SK-N-SH (cell line): ENCODE measurements at regions not wholly inside any gene's neighbourhood (a gene's known extent, or its start where the extent isn't known, plus 50 kb on each side); places are given as distances from the start of the nearest gene placed in this dataset.

Experiments used
- CTCF ChIA-PET: fragments of 300-600, 350-600 bp; formaldehyde crosslinking; extraction: SDS; loops from one replicate; lab custom pipeline; 2021; lab: Yijun Ruan, JAX
- POLR2A ChIA-PET: fragments of 350-600 bp; sonication (Branson Sonifier 250); formaldehyde crosslinking; extraction: SDS; loops from one replicate; lab custom pipeline; 2020; ENCODE audit warnings: antibody characterized with exemption, inconsistent platforms; lab: Yijun Ruan, JAX
- DNase-seq: peaks from one replicate; pipeline ENCODE4 v3.0.0; 2012
- H2AFZ ChIP-seq: fragments of 200-600 bp; sonication (generic); 2 replicates; pipeline ENCODE4 v1.8.1; 2016; ENCODE audit warnings: antibody characterized with exemption, mild to moderate bottlenecking, low read depth
- H3F3A ChIP-seq: fragments of 200-600 bp; sonication (generic); replicated peaks from 2 replicates; pipeline ENCODE3; 2016; ENCODE audit warnings: antibody characterized with exemption, mild to moderate bottlenecking; ENCODE audit not compliant: insufficient read depth
- H3K27ac ChIP-seq, 2 experiments: fragments of 200-500 bp in 1 of 2; fragments of 200-600 bp in 1 of 2; sonication (Bioruptor generic) in 1 of 2; sonication (generic), shearing (Covaris generic) in 1 of 2; 2 replicates each; pipeline versions ENCODE4 v1.5.1 to v1.6.1; 2014 to 2016; ENCODE audit warnings: low read depth in 2 of 2, inconsistent platforms in 1 of 2, low read length in 1 of 2, mild to moderate bottlenecking in 1 of 2, mixed read lengths in 1 of 2
- H3K27me3 ChIP-seq: fragments of 200-600 bp; sonication (generic), shearing (Covaris generic); 2 replicates; pipeline ENCODE4 v1.6.1; 2016; ENCODE audit warnings: mixed run types; ENCODE audit not compliant: insufficient read depth
- H3K36me3 ChIP-seq, 2 experiments: fragments of 200-500 bp in 1 of 2; fragments of 200-600 bp in 1 of 2; sonication (Bioruptor generic) in 1 of 2; sonication (generic) in 1 of 2; replicated peaks in 1 of 2; 2 replicates each; pipeline versions ENCODE3 to v1.5.1; 2014 to 2016; ENCODE audit warnings: low read length in 1 of 2, mild to moderate bottlenecking in 1 of 2; ENCODE audit not compliant: insufficient read depth in 2 of 2, control insufficient read depth in 1 of 2
- H3K4me1 ChIP-seq, 2 experiments: fragments of 200-500 bp in 1 of 2; fragments of 200-600 bp in 1 of 2; sonication (Bioruptor generic) in 1 of 2; sonication (generic), shearing (Covaris generic) in 1 of 2; 2 replicates each; pipeline versions ENCODE4 v1.5.1 to v1.6.1; 2014 to 2016; ENCODE audit warnings: low read depth in 1 of 2, low read length in 1 of 2, mixed run types in 1 of 2; ENCODE audit not compliant: insufficient read depth in 2 of 2, control insufficient read depth in 1 of 2
- H3K4me2 ChIP-seq: fragments of 200-600 bp; sonication (generic), shearing (Covaris generic); 2 replicates; pipeline ENCODE4 v1.6.1; 2017; ENCODE audit warnings: mixed run types
- H3K4me3 ChIP-seq, 2 experiments: fragments of 200-500 bp in 1 of 2; fragments of 200-600 bp in 1 of 2; sonication (Bioruptor generic) in 1 of 2; sonication (generic), shearing (Covaris generic) in 1 of 2; 2 replicates each; pipeline versions ENCODE4 v1.5.1 to v1.8.1; 2014 to 2016; ENCODE audit warnings: low read depth in 2 of 2, inconsistent platforms in 1 of 2, low read length in 1 of 2, mild to moderate bottlenecking in 1 of 2, mixed read lengths in 1 of 2, moderate library complexity in 1 of 2
- H3K79me2 ChIP-seq: fragments of 200-600 bp; sonication (generic); 2 replicates; pipeline ENCODE4 v1.8.1; 2017; ENCODE audit warnings: mild to moderate bottlenecking; ENCODE audit not compliant: insufficient read depth
- H3K9ac ChIP-seq: fragments of 200-600 bp; sonication (generic); 2 replicates; pipeline ENCODE4 v1.6.1; 2017; ENCODE audit warnings: mixed run types
- H3K9me2 ChIP-seq: fragments of 200-600 bp; sonication (generic); 2 replicates; pipeline ENCODE4 v1.6.1; 2017; ENCODE audit warnings: mixed run types
- H3K9me3 ChIP-seq: fragments of 200-600 bp; sonication (generic); 2 replicates; pipeline ENCODE4 v1.6.1; 2017; ENCODE audit warnings: mixed run types, mild to moderate bottlenecking, moderate library complexity
- H4K20me1 ChIP-seq: fragments of 200-600 bp; sonication (generic); 2 replicates; pipeline ENCODE4 v1.6.1; 2017; ENCODE audit warnings: mild to moderate bottlenecking, mixed run types; ENCODE audit not compliant: insufficient read depth
- CHD2 ChIP-seq: fragments of 150-350 bp; IDR thresholded peaks from 2 replicates; pipeline ENCODE4 v1.6.1; 2018; ENCODE audit warnings: low read length; ENCODE audit not compliant: partially characterized antibody
- ELF1 ChIP-seq: IDR thresholded peaks from 2 replicates; pipeline ENCODE4 v1.4.0; 2012
- EP300 ChIP-seq, 2 experiments: IDR thresholded peaks; 2 replicates each; pipeline versions ENCODE4 v1.4.0 to v1.6.1; 2012; ENCODE audit warnings: borderline replicate concordance in 1 of 2, low read depth in 1 of 2, low read length in 1 of 2
- FOSL2 ChIP-seq: IDR thresholded peaks from 2 replicates; pipeline ENCODE4 v1.4.0; 2012; ENCODE audit warnings: low read depth, mild to moderate bottlenecking, moderate library complexity, borderline replicate concordance
- FOXM1 ChIP-seq: IDR thresholded peaks from 2 replicates; pipeline ENCODE4 v1.4.0; 2012; ENCODE audit warnings: low read depth, mild to moderate bottlenecking
- GATA2 ChIP-seq: sonication (generic); formaldehyde crosslinking; IDR thresholded peaks from 2 replicates; pipeline ENCODE4 v1.5.0; 2020; ENCODE audit warnings: mild to moderate bottlenecking, missing genetic modification reagents
- RFX5 ChIP-seq: IDR thresholded peaks from 2 replicates; pipeline ENCODE4 v1.6.1; 2012; ENCODE audit warnings: mild to moderate bottlenecking, improper control_type of control experiment, low read length
- RXRA ChIP-seq: IDR thresholded peaks from 2 replicates; pipeline ENCODE4 v1.4.0; 2012; ENCODE audit warnings: low read depth, mild to moderate bottlenecking, borderline replicate concordance
- SMC3 ChIP-seq: IDR thresholded peaks from 2 replicates; pipeline ENCODE4 v1.6.1; 2012; ENCODE audit warnings: low read depth, low read length, improper control_type of control experiment
- TAF1 ChIP-seq: IDR thresholded peaks from 2 replicates; pipeline ENCODE4 v1.6.1; 2012; ENCODE audit warnings: low read depth, mild to moderate bottlenecking, low read length, moderate library complexity, borderline replicate concordance
- TCF12 ChIP-seq: IDR thresholded peaks from 2 replicates; pipeline ENCODE4 v1.4.0; 2012
- WGBS: methylation state at CpG from one replicate; pipeline ENCODE4 v1.1.6; 2017; ENCODE audit warnings: low lambda C conversion rate; 5-methylcytosine and 5-hydroxymethylcytosine counted together
- TF ChIP-seq, protein P1 (sequence below): IDR thresholded peaks from 2 replicates; pipeline ENCODE4; 2012
- TF ChIP-seq, protein P2 (sequence below): IDR thresholded peaks from 2 replicates; pipeline ENCODE4 v1.4.0; 2012; ENCODE audit warnings: low read depth, borderline replicate concordance
- TF ChIP-seq, protein P3 (sequence below): IDR thresholded peaks from 2 replicates; pipeline ENCODE4 v1.6.1; 2012; ENCODE audit warnings: mild to moderate bottlenecking, low read depth, low read length, moderate library complexity
- TF ChIP-seq, protein P4 (sequence below): IDR thresholded peaks from 2 replicates; pipeline ENCODE4 v1.4.0; 2012; ENCODE audit warnings: low read depth, borderline replicate concordance

DNA sequence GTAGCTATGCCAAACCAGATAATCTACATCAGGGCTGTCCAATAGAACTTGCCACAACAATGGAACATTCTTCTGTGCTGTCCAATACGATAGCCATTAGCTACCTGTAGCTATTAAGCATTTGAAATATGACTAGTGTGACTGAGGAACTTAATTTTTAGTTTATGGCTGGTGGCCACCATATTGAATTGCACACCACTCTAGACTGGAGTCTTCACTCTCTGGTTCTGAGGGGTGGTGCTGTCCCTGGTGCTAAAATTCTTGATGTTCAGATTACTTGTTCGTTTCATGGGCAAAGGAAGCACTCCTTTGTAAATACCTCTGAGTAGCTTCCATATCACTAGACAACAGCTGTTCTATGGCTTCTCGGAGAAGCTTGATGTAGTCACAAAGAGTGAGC, 296.6 kb downstream of the NPIPA8 start:
- Histone ChIP-seq H3K36me3 (no peaks in the 10 kb centered on the region), H3K9me2 (no peaks in the 10 kb centered on the region), H3K79me2 (no peaks in the 10 kb centered on the region), H3K27ac (no peak overlapping the region), H3K9me3 (no peaks in the 10 kb centered on the region), H4K20me1 (no peaks in the 10 kb centered on the region), H3K4me3 (no peak overlapping the region), H3K9ac (no peak overlapping the region), H3K4me1 (no peaks in the 10 kb centered on the region), H3K4me2 (no peak overlapping the region), H3F3A (no peaks in the 10 kb centered on the region), H2AFZ (no peak overlapping the region), H3K27me3 (no peaks in the 10 kb centered on the region)
- TF ChIP-seq, protein P1, sequence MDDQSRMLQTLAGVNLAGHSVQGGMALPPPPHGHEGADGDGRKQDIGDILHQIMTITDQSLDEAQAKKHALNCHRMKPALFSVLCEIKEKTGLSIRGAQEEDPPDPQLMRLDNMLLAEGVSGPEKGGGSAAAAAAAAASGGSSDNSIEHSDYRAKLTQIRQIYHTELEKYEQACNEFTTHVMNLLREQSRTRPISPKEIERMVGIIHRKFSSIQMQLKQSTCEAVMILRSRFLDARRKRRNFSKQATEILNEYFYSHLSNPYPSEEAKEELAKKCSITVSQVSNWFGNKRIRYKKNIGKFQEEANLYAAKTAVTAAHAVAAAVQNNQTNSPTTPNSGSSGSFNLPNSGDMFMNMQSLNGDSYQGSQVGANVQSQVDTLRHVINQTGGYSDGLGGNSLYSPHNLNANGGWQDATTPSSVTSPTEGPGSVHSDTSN, result no peak
- no peak for TF ChIP-seq TAF1
- TF ChIP-seq RXRA, result no peak
- TF ChIP-seq, protein P2, sequence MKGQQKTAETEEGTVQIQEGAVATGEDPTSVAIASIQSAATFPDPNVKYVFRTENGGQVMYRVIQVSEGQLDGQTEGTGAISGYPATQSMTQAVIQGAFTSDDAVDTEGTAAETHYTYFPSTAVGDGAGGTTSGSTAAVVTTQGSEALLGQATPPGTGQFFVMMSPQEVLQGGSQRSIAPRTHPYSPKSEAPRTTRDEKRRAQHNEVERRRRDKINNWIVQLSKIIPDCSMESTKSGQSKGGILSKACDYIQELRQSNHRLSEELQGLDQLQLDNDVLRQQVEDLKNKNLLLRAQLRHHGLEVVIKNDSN, result no peak
- TF ChIP-seq CHD2, result no peak
- no peak for TF ChIP-seq FOXM1
- TF ChIP-seq, protein P3, sequence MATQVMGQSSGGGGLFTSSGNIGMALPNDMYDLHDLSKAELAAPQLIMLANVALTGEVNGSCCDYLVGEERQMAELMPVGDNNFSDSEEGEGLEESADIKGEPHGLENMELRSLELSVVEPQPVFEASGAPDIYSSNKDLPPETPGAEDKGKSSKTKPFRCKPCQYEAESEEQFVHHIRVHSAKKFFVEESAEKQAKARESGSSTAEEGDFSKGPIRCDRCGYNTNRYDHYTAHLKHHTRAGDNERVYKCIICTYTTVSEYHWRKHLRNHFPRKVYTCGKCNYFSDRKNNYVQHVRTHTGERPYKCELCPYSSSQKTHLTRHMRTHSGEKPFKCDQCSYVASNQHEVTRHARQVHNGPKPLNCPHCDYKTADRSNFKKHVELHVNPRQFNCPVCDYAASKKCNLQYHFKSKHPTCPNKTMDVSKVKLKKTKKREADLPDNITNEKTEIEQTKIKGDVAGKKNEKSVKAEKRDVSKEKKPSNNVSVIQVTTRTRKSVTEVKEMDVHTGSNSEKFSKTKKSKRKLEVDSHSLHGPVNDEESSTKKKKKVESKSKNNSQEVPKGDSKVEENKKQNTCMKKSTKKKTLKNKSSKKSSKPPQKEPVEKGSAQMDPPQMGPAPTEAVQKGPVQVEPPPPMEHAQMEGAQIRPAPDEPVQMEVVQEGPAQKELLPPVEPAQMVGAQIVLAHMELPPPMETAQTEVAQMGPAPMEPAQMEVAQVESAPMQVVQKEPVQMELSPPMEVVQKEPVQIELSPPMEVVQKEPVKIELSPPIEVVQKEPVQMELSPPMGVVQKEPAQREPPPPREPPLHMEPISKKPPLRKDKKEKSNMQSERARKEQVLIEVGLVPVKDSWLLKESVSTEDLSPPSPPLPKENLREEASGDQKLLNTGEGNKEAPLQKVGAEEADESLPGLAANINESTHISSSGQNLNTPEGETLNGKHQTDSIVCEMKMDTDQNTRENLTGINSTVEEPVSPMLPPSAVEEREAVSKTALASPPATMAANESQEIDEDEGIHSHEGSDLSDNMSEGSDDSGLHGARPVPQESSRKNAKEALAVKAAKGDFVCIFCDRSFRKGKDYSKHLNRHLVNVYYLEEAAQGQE, result peak; percentile 89
- no peak for TF ChIP-seq TCF12
- no peak for TF ChIP-seq GATA2 (CRISPR knock-in tag)
- ChIA-PET POLR2A (no interaction called here), CTCF (no interaction called here)
- WGBS, result 29% methylated on average over 3 of the region's 3 CpGs
- no peak for DNase-seq

GRCh38 chr16:18037051-18037450, 299.5 kb downstream of the NPIPA8 start:
- ChIA-PET POLR2A (no interaction called here), CTCF (interaction anchor here (0.8 kb wide), 1 partner anchor 27 kb away, joined by 3 read pairs; no protein-coding TSS in a partner anchor)
- Histone ChIP-seq H3K9ac (no peak overlapping the region), H3K36me3 (no peaks in the 10 kb centered on the region), H3K4me2 (no peak overlapping the region), H2AFZ (no peak overlapping the region), H3K27me3 (no peaks in the 10 kb centered on the region), H3K27ac (no peak overlapping the region), H3K4me3 (no peak overlapping the region), H3K9me2 (no peaks in the 10 kb centered on the region), H4K20me1 (no peaks in the 10 kb centered on the region), H3K79me2 (no peaks in the 10 kb centered on the region), H3F3A (no peaks in the 10 kb centered on the region), H3K9me3 (no peaks in the 10 kb centered on the region), H3K4me1 (no peaks in the 10 kb centered on the region)
- DNase-seq, result no peak
- 37% methylated on average over 1 of the region's 1 CpG for WGBS
- TF ChIP-seq, protein P2, result no peak
- TF ChIP-seq, protein P3, result no peak
- TF ChIP-seq RFX5 (no peak), GATA2 (CRISPR knock-in tag) (no peak), RXRA (no peak), FOSL2 (no peak), ELF1 (no peak), EP300 (IDR thresholded peaks at IDR 0.05; ENCODE audit: borderline replicate concordance in 1 of 2, low read depth in 1 of 2, low read length in 1 of 2) (no peak), SMC3 (no peak)
- TF ChIP-seq, protein P4, sequence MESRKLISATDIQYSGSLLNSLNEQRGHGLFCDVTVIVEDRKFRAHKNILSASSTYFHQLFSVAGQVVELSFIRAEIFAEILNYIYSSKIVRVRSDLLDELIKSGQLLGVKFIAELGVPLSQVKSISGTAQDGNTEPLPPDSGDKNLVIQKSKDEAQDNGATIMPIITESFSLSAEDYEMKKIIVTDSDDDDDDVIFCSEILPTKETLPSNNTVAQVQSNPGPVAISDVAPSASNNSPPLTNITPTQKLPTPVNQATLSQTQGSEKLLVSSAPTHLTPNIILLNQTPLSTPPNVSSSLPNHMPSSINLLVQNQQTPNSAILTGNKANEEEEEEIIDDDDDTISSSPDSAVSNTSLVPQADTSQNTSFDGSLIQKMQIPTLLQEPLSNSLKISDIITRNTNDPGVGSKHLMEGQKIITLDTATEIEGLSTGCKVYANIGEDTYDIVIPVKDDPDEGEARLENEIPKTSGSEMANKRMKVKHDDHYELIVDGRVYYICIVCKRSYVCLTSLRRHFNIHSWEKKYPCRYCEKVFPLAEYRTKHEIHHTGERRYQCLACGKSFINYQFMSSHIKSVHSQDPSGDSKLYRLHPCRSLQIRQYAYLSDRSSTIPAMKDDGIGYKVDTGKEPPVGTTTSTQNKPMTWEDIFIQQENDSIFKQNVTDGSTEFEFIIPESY, result no peak
